A549 (cell line): ENCODE measurements at regions not wholly inside any gene's neighbourhood (a gene's known extent, or its start where the extent isn't known, plus 50 kb on each side); places are given as distances from the start of the nearest gene placed in this dataset.

ENCODE experiments used
- ATOH8 ChIP-seq: fragments of 250-450 bp; sonication (Bioruptor Pico); IDR thresholded peaks from 2 replicates; pipeline ENCODE4 v1.5.0; 2020; ENCODE audit warnings: low read depth, mild to moderate bottlenecking, moderate library complexity
- CTCF ChIP-seq: fragments of >200 bp; sonication (Bioruptor Twin); formaldehyde crosslinking; IDR thresholded peaks from 3 replicates; pipeline ENCODE4 v1.5.1; 2016
- GATA3 ChIP-seq: IDR thresholded peaks from 2 replicates; pipeline ENCODE4 v1.6.1; 2012; ENCODE audit warnings: borderline replicate concordance
- KDM1A ChIP-seq: fragments of 200-600 bp; sonication (generic); IDR thresholded peaks from 2 replicates; pipeline ENCODE4 v1.6.1; 2016; ENCODE audit warnings: low read depth, mild to moderate bottlenecking
- MAFK ChIP-seq: fragments of 450-650 bp; IDR thresholded peaks from 2 replicates; pipeline ENCODE4 v1.6.1; 2014; ENCODE audit not compliant: partially characterized antibody
- NFE2L2 ChIP-seq: fragments of 150-350 bp; conservative IDR thresholded peaks from 2 replicates; pipeline ENCODE4 v1.6.1; 2014; ENCODE audit warnings: low read length
- POLR2A ChIP-seq: IDR thresholded peaks from 2 replicates; pipeline ENCODE4 v1.6.1; 2012; ENCODE audit warnings: mild to moderate bottlenecking, low read length
- RNF2 ChIP-seq: fragments of 200-600 bp; sonication (generic); IDR thresholded peaks from 2 replicates; pipeline ENCODE4 v1.6.1; 2016; ENCODE audit warnings: low read depth, mild to moderate bottlenecking, antibody characterized with exemption, moderate library complexity, borderline replicate concordance

- TF ChIP-seq POLR2A (no peak), MAFK (no peak), CTCF (no peak), RNF2 (no peak), ATOH8 (no peak), NFE2L2 (no peak), GATA3 (no peak), KDM1A (no peak)
Observed at GRCh38 chr18:73552171-73552570, 595.5 kb downstream of the FBXO15 start.
